Astrocyte of the cerebellum (primary cell): ENCODE measurements at regions not wholly inside any gene's neighbourhood (a gene's known extent, or its start where the extent isn't known, plus 50 kb on each side); places are given as distances from the start of the nearest gene placed in this dataset.

Experiments used
- DNase-seq: peaks from one replicate; pipeline ENCODE4 v3.0.0-alpha.2; 2011; ENCODE audit warnings: low read depth
- H3K4me3 ChIP-seq: 2 replicates; pipeline ENCODE4 v1.5.1; 2011; ENCODE audit warnings: mild to moderate bottlenecking, low read depth, low read length, moderate library complexity
- in situ Hi-C: cut with HindIII; loops from 2 replicates; pipeline ENCODE4 v1.10.0; 2017; ENCODE audit warnings: low sequenced_read_pairs
- TF ChIP-seq, protein P1 (sequence below): IDR thresholded peaks from 2 replicates; pipeline ENCODE4 v1.5.1; 2012; ENCODE audit warnings: low read length, low read depth, moderate library complexity, mild to moderate bottlenecking; ENCODE audit errors: missing control alignments

- H3K4me3 ChIP-seq, result no peak overlapping the region
- no peak for DNase-seq
- in situ Hi-C loops, result no loop called here
- TF ChIP-seq, protein P1, sequence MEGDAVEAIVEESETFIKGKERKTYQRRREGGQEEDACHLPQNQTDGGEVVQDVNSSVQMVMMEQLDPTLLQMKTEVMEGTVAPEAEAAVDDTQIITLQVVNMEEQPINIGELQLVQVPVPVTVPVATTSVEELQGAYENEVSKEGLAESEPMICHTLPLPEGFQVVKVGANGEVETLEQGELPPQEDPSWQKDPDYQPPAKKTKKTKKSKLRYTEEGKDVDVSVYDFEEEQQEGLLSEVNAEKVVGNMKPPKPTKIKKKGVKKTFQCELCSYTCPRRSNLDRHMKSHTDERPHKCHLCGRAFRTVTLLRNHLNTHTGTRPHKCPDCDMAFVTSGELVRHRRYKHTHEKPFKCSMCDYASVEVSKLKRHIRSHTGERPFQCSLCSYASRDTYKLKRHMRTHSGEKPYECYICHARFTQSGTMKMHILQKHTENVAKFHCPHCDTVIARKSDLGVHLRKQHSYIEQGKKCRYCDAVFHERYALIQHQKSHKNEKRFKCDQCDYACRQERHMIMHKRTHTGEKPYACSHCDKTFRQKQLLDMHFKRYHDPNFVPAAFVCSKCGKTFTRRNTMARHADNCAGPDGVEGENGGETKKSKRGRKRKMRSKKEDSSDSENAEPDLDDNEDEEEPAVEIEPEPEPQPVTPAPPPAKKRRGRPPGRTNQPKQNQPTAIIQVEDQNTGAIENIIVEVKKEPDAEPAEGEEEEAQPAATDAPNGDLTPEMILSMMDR, result no peak
These were observed 93.7 kb downstream of the ASB1 start for GRCh38 chr2:238520359-238520886.

- DNase-seq, result no peak
- in situ Hi-C loops, result no loop called here
- TF ChIP-seq, protein P1, result no peak
- no peak overlapping the region for H3K4me3 ChIP-seq
These were observed 94.3 kb downstream of the ASB1 start for GRCh38 chr2:238521002-238521401.

DNA sequence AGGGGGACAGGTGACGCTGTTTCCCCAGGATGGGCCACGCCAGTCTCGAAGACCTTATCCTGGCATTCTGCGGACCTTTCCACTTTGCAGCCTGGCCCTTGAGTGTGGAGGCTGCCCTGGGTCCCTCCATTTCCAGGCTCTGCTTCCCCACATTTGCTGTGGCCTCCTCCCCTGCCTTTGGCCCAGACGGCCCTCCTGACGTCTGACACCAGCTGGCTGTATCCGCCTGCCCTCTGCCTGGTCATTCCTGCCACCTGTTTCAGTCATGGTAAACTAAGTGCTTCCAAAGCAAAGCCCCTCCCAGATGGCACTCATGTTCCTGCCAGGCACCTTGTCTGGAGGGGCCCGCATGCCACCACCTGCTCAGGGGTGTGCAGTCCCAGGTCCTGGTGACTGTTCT is 95.1 kb downstream of the ASB1 start:
- TF ChIP-seq, protein P1, result no peak
- in situ Hi-C loops, result no loop called here
- no peak for DNase-seq
- H3K4me3 ChIP-seq, result no peak overlapping the region

DNA sequence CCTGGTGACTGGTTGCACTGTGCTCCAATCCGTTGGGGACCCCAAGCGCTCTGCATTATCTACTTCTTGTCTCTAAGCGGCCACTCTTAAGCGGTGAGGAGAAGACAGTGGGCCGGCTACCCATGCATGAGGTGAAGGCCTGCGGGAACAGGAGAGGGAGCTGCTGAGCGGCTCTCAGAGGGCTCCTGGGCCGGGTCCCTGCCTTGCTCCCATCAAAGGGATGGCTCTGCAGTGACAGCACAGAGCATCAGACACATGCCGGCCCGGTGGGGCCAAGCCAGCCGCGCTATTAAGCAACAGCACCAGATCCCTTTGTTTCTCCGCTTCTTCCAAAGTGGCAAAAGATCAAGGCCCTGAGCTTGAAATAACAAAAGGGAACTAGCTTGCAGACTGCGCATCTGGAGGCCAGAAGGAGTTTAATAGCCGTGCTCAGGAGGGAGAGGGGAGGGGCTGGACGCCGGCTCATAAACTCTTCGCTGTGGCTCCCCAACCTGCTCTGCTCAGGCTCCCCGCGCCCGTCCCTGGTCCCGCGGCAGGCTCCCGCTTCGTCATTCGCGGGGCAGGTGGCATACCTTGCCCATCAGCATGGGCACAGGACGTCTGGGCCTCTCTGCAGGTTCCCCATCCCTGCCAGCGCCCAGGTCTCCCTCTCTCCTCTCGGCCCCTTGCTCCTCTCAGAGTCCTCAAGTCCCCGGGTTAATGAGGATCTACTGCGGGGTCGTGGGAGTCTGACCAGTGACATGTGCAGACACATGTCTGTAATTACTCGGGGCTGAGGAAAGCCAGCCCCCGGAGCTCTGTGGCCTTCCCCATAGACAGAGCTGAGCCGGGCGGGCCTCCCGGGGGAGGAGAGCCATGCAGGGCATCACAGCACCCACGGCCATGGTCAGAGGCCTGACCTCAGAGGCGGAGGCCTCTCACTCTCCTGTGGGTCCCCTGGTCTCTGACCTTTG is 96.7 kb downstream of the ASB1 start:
- in situ Hi-C loops, result no loop called here
- no peak overlapping the region for H3K4me3 ChIP-seq
- TF ChIP-seq, protein P1, result peak; percentile 29
- no peak for DNase-seq

GRCh38 chr2:238524426-238524983 is 97.8 kb downstream of the ASB1 start:
- H3K4me3 ChIP-seq, result no peak overlapping the region
- TF ChIP-seq, protein P1, result no peak
- in situ Hi-C loops, result no loop called here

GRCh38 chr2:238525990-238526389 is 99.3 kb downstream of the ASB1 start:
- no peak overlapping the region for H3K4me3 ChIP-seq
- TF ChIP-seq, protein P1, result no peak
- DNase-seq, result no peak
- in situ Hi-C loops, result no loop called here

More at GRCh38 chr2:238524426-238524983, 97.8 kb downstream of the ASB1 start:
- DNase-seq, result no peak
